ENCODE measurements at regions not wholly inside any gene's neighbourhood (a gene's known extent, or its start where the extent isn't known, plus 50 kb on each side); places are given as distances from the start of the nearest gene placed in this dataset.

GRCh38 chr3:117510396-117510795 is 800.8 kb downstream of the TUSC7 start:
- ChIA-PET POLR2A (no interaction called here), CTCF (ENCODE audit: low intra/inter-chr PET ratio) (no interaction called here)
- Histone ChIP-seq H3K79me2 (ENCODE audit: control insufficient read depth, insufficient read depth, low read length) (no peaks in the 10 kb centered on the region), H3K4me3 (no peak overlapping the region), H3K27ac (ENCODE audit: extremely low read depth, low read depth, low read length) (no peak overlapping the region), H4K20me1 (replicated peaks; ENCODE audit: control insufficient read depth, insufficient read depth, low read length) (no peaks in the 10 kb centered on the region), H3K36me3 (ENCODE audit: control insufficient read depth, insufficient read depth, low read length) (no peaks in the 10 kb centered on the region), H3K27me3 (ENCODE audit: control insufficient read depth in 2 of 2, insufficient read depth in 2 of 2, low read length in 2 of 2) (no peaks in the 10 kb centered on the region), H3K9me3 (replicated peaks; ENCODE audit: control insufficient read depth, insufficient read depth, low read depth, low read length) (no peaks in the 10 kb centered on the region), H3K4me2 (ENCODE audit: insufficient read depth, low read length) (no peak overlapping the region), H3K4me1 (replicated peaks in 1 of 2; ENCODE audit: control insufficient read depth in 2 of 2, insufficient read depth in 2 of 2, low read length in 2 of 2) (no peaks in the 10 kb centered on the region), H3K9ac (ENCODE audit: insufficient read depth in 1 of 2, low read depth in 2 of 2, low read length in 2 of 2) (no peak overlapping the region), H3K9me1 (ENCODE audit: control insufficient read depth, insufficient read depth, low read length) (no peaks in the 10 kb centered on the region), H2AFZ (ENCODE audit: low read depth, low read length) (no peak overlapping the region)
- 0% methylated on average over 1 of the region's 1 CpG for WGBS (ENCODE audit: insufficient coverage, low coverage, missing lambda C conversion rate)
- no TSS peak for BruUV-seq (replicated peaks)
- ATAC-seq (no peak), DNase-seq (ENCODE audit: extremely low read depth in 1 of 4, low spot score in 3 of 4) (no peak), FAIRE-seq (no peak)
- in situ Hi-C loops (cut with MboI), result no loop called here
- intact Hi-C loops (cut with micrococcal nuclease), result no loop called here
- no peak for TF ChIP-seq DACH1 (IDR thresholded peaks at IDR 0.05; ENCODE audit: partially characterized antibody)
- no peak for TF ChIP-seq EZH2 (IDR thresholded peaks at IDR 0.05; ENCODE audit: borderline replicate concordance, low read depth, low read length)
- TF ChIP-seq ETS1 (conservative IDR thresholded peaks at IDR 0.05; ENCODE audit: control insufficient read depth, low read depth, low read length), result no peak
- TF ChIP-seq BRD4 (IDR thresholded peaks at IDR 0.05), result no peak
- no peak for TF ChIP-seq ZNF175 (CRISPR knock-in tag; IDR thresholded peaks at IDR 0.05; ENCODE audit: low read depth)
- TF ChIP-seq HMG20B (CRISPR knock-in tag; IDR thresholded peaks at IDR 0.05), result no peak
- TF ChIP-seq, protein P1, sequence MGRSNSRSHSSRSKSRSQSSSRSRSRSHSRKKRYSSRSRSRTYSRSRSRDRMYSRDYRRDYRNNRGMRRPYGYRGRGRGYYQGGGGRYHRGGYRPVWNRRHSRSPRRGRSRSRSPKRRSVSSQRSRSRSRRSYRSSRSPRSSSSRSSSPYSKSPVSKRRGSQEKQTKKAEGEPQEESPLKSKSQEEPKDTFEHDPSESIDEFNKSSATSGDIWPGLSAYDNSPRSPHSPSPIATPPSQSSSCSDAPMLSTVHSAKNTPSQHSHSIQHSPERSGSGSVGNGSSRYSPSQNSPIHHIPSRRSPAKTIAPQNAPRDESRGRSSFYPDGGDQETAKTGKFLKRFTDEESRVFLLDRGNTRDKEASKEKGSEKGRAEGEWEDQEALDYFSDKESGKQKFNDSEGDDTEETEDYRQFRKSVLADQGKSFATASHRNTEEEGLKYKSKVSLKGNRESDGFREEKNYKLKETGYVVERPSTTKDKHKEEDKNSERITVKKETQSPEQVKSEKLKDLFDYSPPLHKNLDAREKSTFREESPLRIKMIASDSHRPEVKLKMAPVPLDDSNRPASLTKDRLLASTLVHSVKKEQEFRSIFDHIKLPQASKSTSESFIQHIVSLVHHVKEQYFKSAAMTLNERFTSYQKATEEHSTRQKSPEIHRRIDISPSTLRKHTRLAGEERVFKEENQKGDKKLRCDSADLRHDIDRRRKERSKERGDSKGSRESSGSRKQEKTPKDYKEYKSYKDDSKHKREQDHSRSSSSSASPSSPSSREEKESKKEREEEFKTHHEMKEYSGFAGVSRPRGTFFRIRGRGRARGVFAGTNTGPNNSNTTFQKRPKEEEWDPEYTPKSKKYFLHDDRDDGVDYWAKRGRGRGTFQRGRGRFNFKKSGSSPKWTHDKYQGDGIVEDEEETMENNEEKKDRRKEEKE (IDR thresholded peaks at IDR 0.05; ENCODE audit: borderline replicate concordance in 1 of 2, control insufficient read depth in 1 of 2, low read depth in 2 of 2, low read length in 1 of 2), result no peak
- no peak for TF ChIP-seq MXI1 (IDR thresholded peaks at IDR 0.05; ENCODE audit: low read depth, low read length)
- no peak for TF ChIP-seq PBX2 (CRISPR knock-in tag; IDR thresholded peaks at IDR 0.05; ENCODE audit: low read depth)
- no peak for TF ChIP-seq PBX2 (tag; conservative IDR thresholded peaks at IDR 0.05; ENCODE audit: low read depth)
- TF ChIP-seq RBM39 (optimal IDR thresholded peaks at IDR 0.05; ENCODE audit: low read depth, low read length), result no peak
- no peak for TF ChIP-seq ZNF384 (IDR thresholded peaks at IDR 0.05; ENCODE audit: low read depth, low read length)
- no peak for TF ChIP-seq ARNT (IDR thresholded peaks at IDR 0.05)
- no peak for TF ChIP-seq NEUROD1 (IDR thresholded peaks at IDR 0.05; ENCODE audit: borderline replicate concordance, low read depth, low read length, partially characterized antibody)
- TF ChIP-seq VEZF1 (CRISPR knock-in tag; IDR thresholded peaks at IDR 0.05), result no peak

All from K562 (cell line).